Ishikawa (cell line): ENCODE measurements at regions not wholly inside any gene's neighbourhood (a gene's known extent, or its start where the extent isn't known, plus 50 kb on each side); places are given as distances from the start of the nearest gene placed in this dataset.

ENCODE experiments used
- CREB1 ChIP-seq: IDR thresholded peaks from 2 replicates; pipeline ENCODE4 v1.6.1; 2012; ENCODE audit warnings: low read depth
- EP300 ChIP-seq: IDR thresholded peaks from 2 replicates; pipeline ENCODE4 v1.6.1; 2012; ENCODE audit warnings: borderline replicate concordance
- RAD21 ChIP-seq: IDR thresholded peaks from 2 replicates; pipeline ENCODE4 v1.6.1; 2012; ENCODE audit warnings: low read depth
- TAF1 ChIP-seq: IDR thresholded peaks from 2 replicates; pipeline ENCODE4 v1.6.1; 2012; ENCODE audit warnings: low read depth, mild to moderate bottlenecking
- TCF12 ChIP-seq: IDR thresholded peaks from 2 replicates; pipeline ENCODE4 v1.6.1; 2012; ENCODE audit warnings: low read depth
- TF ChIP-seq, protein P1 (sequence below): IDR thresholded peaks from 2 replicates; pipeline ENCODE4 v1.6.1; 2012
- TF ChIP-seq, protein P2 (sequence below): IDR thresholded peaks from 2 replicates; pipeline ENCODE4 v1.6.1; 2012
- TF ChIP-seq, protein P3 (sequence below): IDR thresholded peaks from 2 replicates; pipeline ENCODE4 v1.6.1; 2012; ENCODE audit warnings: low read depth, mild to moderate bottlenecking

DNA sequence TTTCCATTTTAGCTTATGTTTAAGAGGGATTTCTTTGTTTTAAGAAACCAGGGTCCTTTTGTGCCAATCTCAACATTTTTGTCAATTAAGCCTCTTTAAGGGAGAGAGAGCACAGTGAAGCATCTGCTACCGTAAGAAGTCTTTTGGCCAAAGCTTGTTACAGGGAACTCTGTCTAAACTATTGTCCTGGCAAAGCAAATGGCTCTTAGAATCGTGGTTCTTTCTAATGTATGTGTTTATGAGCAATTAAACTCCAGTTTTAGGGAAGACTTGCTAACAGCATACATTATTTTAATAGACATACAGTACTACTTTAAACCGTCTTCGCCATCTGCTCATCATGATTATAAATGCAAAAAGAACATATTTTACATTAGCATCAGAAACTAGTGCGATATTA is 202.1 kb downstream of the CDCA7 start:
- TF ChIP-seq, protein P1, sequence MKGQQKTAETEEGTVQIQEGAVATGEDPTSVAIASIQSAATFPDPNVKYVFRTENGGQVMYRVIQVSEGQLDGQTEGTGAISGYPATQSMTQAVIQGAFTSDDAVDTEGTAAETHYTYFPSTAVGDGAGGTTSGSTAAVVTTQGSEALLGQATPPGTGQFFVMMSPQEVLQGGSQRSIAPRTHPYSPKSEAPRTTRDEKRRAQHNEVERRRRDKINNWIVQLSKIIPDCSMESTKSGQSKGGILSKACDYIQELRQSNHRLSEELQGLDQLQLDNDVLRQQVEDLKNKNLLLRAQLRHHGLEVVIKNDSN = no peak
- no peak for TF ChIP-seq RAD21
- TF ChIP-seq TAF1 = no peak
- TF ChIP-seq TCF12 = no peak
- TF ChIP-seq, protein P2, sequence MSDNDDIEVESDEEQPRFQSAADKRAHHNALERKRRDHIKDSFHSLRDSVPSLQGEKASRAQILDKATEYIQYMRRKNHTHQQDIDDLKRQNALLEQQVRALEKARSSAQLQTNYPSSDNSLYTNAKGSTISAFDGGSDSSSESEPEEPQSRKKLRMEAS = no peak
- TF ChIP-seq, protein P3, sequence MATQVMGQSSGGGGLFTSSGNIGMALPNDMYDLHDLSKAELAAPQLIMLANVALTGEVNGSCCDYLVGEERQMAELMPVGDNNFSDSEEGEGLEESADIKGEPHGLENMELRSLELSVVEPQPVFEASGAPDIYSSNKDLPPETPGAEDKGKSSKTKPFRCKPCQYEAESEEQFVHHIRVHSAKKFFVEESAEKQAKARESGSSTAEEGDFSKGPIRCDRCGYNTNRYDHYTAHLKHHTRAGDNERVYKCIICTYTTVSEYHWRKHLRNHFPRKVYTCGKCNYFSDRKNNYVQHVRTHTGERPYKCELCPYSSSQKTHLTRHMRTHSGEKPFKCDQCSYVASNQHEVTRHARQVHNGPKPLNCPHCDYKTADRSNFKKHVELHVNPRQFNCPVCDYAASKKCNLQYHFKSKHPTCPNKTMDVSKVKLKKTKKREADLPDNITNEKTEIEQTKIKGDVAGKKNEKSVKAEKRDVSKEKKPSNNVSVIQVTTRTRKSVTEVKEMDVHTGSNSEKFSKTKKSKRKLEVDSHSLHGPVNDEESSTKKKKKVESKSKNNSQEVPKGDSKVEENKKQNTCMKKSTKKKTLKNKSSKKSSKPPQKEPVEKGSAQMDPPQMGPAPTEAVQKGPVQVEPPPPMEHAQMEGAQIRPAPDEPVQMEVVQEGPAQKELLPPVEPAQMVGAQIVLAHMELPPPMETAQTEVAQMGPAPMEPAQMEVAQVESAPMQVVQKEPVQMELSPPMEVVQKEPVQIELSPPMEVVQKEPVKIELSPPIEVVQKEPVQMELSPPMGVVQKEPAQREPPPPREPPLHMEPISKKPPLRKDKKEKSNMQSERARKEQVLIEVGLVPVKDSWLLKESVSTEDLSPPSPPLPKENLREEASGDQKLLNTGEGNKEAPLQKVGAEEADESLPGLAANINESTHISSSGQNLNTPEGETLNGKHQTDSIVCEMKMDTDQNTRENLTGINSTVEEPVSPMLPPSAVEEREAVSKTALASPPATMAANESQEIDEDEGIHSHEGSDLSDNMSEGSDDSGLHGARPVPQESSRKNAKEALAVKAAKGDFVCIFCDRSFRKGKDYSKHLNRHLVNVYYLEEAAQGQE = no peak
- TF ChIP-seq CREB1 = no peak
- no peak for TF ChIP-seq EP300
